ENCODE measurements at regions not wholly inside any gene's neighbourhood (a gene's known extent, or its start where the extent isn't known, plus 50 kb on each side); places are given as distances from the start of the nearest gene placed in this dataset.

- no peak for TF ChIP-seq REST (IDR thresholded peaks at IDR 0.05; ENCODE audit: insufficient read depth in 1 of 2, low read depth in 2 of 2, low read length in 2 of 2)
- no peak for TF ChIP-seq TAF1 (IDR thresholded peaks at IDR 0.05; ENCODE audit: borderline replicate concordance, insufficient read depth, low read length)
Measured at GRCh38 chr22:27337676-27338075, 463.9 kb downstream of the MN1 start.

Measured in PFSK-1 (cell line).